A673 (cell line): ENCODE measurements at regions not wholly inside any gene's neighbourhood (a gene's known extent, or its start where the extent isn't known, plus 50 kb on each side); places are given as distances from the start of the nearest gene placed in this dataset.

Experiments
- EZH2 ChIP-seq: fragments of 200-600 bp; sonication (generic); IDR thresholded peaks from 2 replicates; pipeline ENCODE4 v1.6.1; 2017; ENCODE audit warnings: borderline replicate concordance, low read depth, mild to moderate bottlenecking, mixed read lengths, antibody characterized with exemption, low read length; ENCODE audit not compliant: poor library complexity, severe bottlenecking
- TF ChIP-seq, protein P1 (sequence below): fragments of 300-800, 200-600 bp; sonication (generic); conservative IDR thresholded peaks from 2 replicates; pipeline ENCODE4 v1.5.1; 2017; ENCODE audit warnings: low read depth, mild to moderate bottlenecking, antibody characterized with exemption, low read length, moderate library complexity, mixed read lengths

- TF ChIP-seq, protein P1, sequence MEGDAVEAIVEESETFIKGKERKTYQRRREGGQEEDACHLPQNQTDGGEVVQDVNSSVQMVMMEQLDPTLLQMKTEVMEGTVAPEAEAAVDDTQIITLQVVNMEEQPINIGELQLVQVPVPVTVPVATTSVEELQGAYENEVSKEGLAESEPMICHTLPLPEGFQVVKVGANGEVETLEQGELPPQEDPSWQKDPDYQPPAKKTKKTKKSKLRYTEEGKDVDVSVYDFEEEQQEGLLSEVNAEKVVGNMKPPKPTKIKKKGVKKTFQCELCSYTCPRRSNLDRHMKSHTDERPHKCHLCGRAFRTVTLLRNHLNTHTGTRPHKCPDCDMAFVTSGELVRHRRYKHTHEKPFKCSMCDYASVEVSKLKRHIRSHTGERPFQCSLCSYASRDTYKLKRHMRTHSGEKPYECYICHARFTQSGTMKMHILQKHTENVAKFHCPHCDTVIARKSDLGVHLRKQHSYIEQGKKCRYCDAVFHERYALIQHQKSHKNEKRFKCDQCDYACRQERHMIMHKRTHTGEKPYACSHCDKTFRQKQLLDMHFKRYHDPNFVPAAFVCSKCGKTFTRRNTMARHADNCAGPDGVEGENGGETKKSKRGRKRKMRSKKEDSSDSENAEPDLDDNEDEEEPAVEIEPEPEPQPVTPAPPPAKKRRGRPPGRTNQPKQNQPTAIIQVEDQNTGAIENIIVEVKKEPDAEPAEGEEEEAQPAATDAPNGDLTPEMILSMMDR, result no peak
- no peak for TF ChIP-seq EZH2
Measured at GRCh38 chr6:112800439-112800838, 453.3 kb downstream of the RFPL4B start.
